IMR-90 (cell line): ENCODE measurements at regions not wholly inside any gene's neighbourhood (a gene's known extent, or its start where the extent isn't known, plus 50 kb on each side); places are given as distances from the start of the nearest gene placed in this dataset.

ENCODE experiments used
- FOS ChIP-seq: fragments of 150-350 bp; IDR thresholded peaks from 2 replicates; pipeline ENCODE4 v1.6.1; 2016; ENCODE audit warnings: low read depth, low read length
- POLR2A ChIP-seq: IDR thresholded peaks from 2 replicates; pipeline ENCODE4 v1.6.1; 2012; ENCODE audit warnings: mild to moderate bottlenecking, low read depth, low read length
- RAD21 ChIP-seq: IDR thresholded peaks from 2 replicates; pipeline ENCODE4 v1.6.1; 2012; ENCODE audit warnings: low read length, improper control_type of control experiment
- RFX5 ChIP-seq: IDR thresholded peaks from 2 replicates; pipeline ENCODE4 v1.8.0; 2012; ENCODE audit warnings: low read depth, mild to moderate bottlenecking, low read length, moderate library complexity
- SMC3 ChIP-seq: fragments of 150-350 bp; IDR thresholded peaks from 2 replicates; pipeline ENCODE4 v1.6.1; 2016; ENCODE audit warnings: low read depth, mild to moderate bottlenecking, antibody characterized with exemption, low read length, moderate library complexity
- TF ChIP-seq, protein P1 (sequence below): conservative IDR thresholded peaks from 2 replicates; pipeline ENCODE4 v1.5.1; 2012; ENCODE audit warnings: mild to moderate bottlenecking, low read depth, low read length, improper control_type of control experiment

DNA sequence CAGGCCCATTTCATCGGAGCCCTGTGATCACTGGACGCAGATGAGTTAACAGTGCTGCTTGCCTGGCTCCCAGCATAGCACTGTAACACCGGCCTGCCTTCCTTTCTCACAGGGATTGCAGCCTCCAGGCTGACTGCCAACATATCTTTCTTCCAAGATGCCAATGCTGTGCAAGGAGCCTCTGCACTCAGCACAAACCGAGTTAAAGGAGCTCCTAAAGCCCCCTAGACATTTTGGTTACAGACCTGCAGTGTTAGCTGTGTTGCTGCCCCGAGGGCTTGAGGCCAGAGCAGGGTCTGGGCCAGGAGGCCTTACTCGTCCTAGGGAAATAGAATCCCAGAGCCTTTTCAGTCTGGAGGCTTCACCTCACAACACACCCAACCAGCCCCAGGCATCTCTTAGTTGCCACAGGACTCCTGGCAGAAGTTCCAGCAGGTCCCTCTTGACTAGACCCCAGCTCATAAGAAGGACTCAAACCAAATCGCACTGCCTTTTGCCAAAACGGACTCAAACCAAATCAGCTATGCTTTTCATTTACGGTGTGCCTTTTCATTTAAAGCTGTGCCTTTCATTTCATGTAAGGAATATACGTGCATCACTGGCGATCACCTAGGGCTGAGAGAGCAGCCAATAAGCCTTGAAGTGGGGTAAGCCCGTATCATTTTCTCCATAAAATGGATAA, 58.4 kb upstream of the EML4 start:
- TF ChIP-seq POLR2A (no peak), FOS (no peak), SMC3 (no peak), RAD21 (no peak), RFX5 (no peak)
- TF ChIP-seq, protein P1, sequence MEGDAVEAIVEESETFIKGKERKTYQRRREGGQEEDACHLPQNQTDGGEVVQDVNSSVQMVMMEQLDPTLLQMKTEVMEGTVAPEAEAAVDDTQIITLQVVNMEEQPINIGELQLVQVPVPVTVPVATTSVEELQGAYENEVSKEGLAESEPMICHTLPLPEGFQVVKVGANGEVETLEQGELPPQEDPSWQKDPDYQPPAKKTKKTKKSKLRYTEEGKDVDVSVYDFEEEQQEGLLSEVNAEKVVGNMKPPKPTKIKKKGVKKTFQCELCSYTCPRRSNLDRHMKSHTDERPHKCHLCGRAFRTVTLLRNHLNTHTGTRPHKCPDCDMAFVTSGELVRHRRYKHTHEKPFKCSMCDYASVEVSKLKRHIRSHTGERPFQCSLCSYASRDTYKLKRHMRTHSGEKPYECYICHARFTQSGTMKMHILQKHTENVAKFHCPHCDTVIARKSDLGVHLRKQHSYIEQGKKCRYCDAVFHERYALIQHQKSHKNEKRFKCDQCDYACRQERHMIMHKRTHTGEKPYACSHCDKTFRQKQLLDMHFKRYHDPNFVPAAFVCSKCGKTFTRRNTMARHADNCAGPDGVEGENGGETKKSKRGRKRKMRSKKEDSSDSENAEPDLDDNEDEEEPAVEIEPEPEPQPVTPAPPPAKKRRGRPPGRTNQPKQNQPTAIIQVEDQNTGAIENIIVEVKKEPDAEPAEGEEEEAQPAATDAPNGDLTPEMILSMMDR = no peak
